HEK293T (cell line): ENCODE measurements at regions not wholly inside any gene's neighbourhood (a gene's known extent, or its start where the extent isn't known, plus 50 kb on each side); places are given as distances from the start of the nearest gene placed in this dataset.

Experiments
- CTCF ChIA-PET: fragments of 350-600 bp; formaldehyde crosslinking; extraction: SDS; loops from one replicate; lab custom pipeline; 2021; ENCODE audit warnings: antibody characterized with exemption, inconsistent platforms; lab: Yijun Ruan, JAX
- POLR2A ChIA-PET: fragments of 350-600 bp; formaldehyde crosslinking; extraction: SDS; loops from one replicate; lab custom pipeline; 2020; ENCODE audit warnings: antibody characterized with exemption, inconsistent platforms; lab: Yijun Ruan, JAX
- DNase-seq: peaks from one replicate; pipeline ENCODE4 v3.0.0; 2012; ENCODE audit warnings: mixed read lengths; ENCODE audit errors: extremely low spot score
- ARNT ChIP-seq: fragments of 450-650 bp; IDR thresholded peaks from 2 replicates; pipeline ENCODE4 v1.6.1; 2017; ENCODE audit warnings: mild to moderate bottlenecking
- BHLHE40 ChIP-seq: fragments of 450-650 bp; IDR thresholded peaks from 2 replicates; pipeline ENCODE4 v1.6.1; 2016; ENCODE audit warnings: mild to moderate bottlenecking, moderate library complexity, borderline replicate concordance
- CTBP1 ChIP-seq: fragments of 450-650 bp; IDR thresholded peaks from 2 replicates; pipeline ENCODE4 v1.6.1; 2016; ENCODE audit warnings: borderline replicate concordance
- ELF4 ChIP-seq: fragments of 450-650 bp; IDR thresholded peaks from 2 replicates; pipeline ENCODE4 v1.6.1; 2017; ENCODE audit warnings: antibody characterized with exemption
- FOXA1 ChIP-seq: fragments of 450-650 bp; IDR thresholded peaks from 2 replicates; pipeline ENCODE4 v1.6.1; 2016; ENCODE audit warnings: mild to moderate bottlenecking
- FOXK2 ChIP-seq: fragments of 450-650 bp; IDR thresholded peaks from 2 replicates; pipeline ENCODE4 v1.6.1; 2016; ENCODE audit warnings: mild to moderate bottlenecking
- FOXM1 ChIP-seq: fragments of 450-650 bp; IDR thresholded peaks from 2 replicates; pipeline ENCODE4 v1.6.1; 2017; ENCODE audit warnings: mild to moderate bottlenecking, borderline replicate concordance
- HDGF ChIP-seq: fragments of 450-650 bp; IDR thresholded peaks from 2 replicates; pipeline ENCODE4 v1.6.1; 2017; ENCODE audit warnings: antibody characterized with exemption, borderline replicate concordance
- L3MBTL2 ChIP-seq: fragments of 450-650 bp; conservative IDR thresholded peaks from 2 replicates; pipeline ENCODE4 v1.6.1; 2016; ENCODE audit warnings: mild to moderate bottlenecking
- LEF1 ChIP-seq: fragments of 450-650 bp; IDR thresholded peaks from 2 replicates; pipeline ENCODE4 v1.6.1; 2017; ENCODE audit warnings: mild to moderate bottlenecking, borderline replicate concordance
- NFRKB ChIP-seq: fragments of 450-650 bp; IDR thresholded peaks from 2 replicates; pipeline ENCODE4 v1.6.1; 2016; ENCODE audit warnings: mild to moderate bottlenecking, moderate library complexity
- SP1 ChIP-seq: fragments of 450-650 bp; IDR thresholded peaks from 2 replicates; pipeline ENCODE4 v1.6.1; 2017
- SUZ12 ChIP-seq: fragments of 450-650 bp; IDR thresholded peaks from 2 replicates; pipeline ENCODE4 v1.6.1; 2016; ENCODE audit warnings: mild to moderate bottlenecking
- TARDBP ChIP-seq: fragments of 450-650 bp; IDR thresholded peaks from 2 replicates; pipeline ENCODE4 v1.6.1; 2016
- ZNF384 ChIP-seq: fragments of 450-650 bp; IDR thresholded peaks from 2 replicates; pipeline ENCODE4 v1.6.1; 2016
- TF ChIP-seq, protein P1 (sequence below): fragments of 450-650 bp; IDR thresholded peaks from 2 replicates; pipeline ENCODE4 v1.6.1; 2016

DNA sequence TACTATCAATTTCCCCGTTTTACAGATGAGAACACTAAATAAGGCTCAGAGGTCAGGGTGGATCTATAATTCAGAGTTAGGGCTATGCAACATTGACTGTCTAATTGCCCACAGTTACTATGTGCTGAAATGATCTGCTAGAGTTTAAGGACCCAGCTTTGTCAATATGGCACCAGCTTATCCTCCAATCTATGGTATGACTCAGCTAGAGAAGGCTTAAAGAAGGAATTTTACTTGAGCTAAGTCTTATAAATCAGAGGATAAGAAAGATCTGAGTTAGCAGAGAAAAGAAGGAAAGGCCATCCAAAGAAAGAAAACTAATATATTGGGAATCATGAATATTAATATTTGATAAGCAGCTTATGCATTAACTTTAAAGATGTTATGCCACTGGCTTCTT is 78.1 kb downstream of the ASB9 start:
- POLR2A ChIA-PET: no interaction called here
- DNase-seq: no peak
- TF ChIP-seq FOXK2 (no peak), ARNT (no peak), FOXA1 (no peak), ZNF384 (no peak)
- CTCF ChIA-PET: no interaction called here

DNA sequence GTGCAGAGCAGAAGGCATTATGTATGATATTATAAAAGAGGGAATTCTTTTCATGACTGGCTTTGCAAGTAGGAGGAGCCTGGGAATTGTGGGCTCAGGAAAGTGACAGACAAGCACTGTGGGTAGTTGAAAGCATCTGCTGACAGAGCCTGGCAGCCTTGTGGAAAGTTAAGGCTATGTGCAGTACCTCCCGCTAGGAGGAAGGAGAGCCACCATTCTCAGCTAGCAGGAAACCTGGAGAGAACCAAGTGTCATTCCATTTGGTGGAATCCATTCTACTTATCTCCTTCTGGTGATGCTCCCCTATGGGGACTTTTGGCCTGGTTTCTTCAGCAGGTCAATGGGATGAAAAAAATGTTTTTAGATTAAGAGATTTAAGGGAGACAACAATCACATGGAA is 81.8 kb downstream of the ASB9 start:
- TF ChIP-seq LEF1 (no peak), L3MBTL2 (no peak), NFRKB (no peak), ELF4 (no peak), FOXM1 (no peak), FOXA1 (no peak), CTBP1 (no peak), SP1 (no peak), TARDBP (no peak), HDGF (no peak), FOXK2 (no peak), ARNT (no peak), SUZ12 (no peak), ZNF384 (no peak), BHLHE40 (no peak)
- TF ChIP-seq, protein P1, sequence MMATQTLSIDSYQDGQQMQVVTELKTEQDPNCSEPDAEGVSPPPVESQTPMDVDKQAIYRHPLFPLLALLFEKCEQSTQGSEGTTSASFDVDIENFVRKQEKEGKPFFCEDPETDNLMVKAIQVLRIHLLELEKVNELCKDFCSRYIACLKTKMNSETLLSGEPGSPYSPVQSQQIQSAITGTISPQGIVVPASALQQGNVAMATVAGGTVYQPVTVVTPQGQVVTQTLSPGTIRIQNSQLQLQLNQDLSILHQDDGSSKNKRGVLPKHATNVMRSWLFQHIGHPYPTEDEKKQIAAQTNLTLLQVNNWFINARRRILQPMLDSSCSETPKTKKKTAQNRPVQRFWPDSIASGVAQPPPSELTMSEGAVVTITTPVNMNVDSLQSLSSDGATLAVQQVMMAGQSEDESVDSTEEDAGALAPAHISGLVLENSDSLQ: no peak
- DNase-seq: peak; percentile 9
- POLR2A ChIA-PET: no interaction called here
- CTCF ChIA-PET: interaction anchor here (0.6 kb wide), 1 partner anchor 262 kb away, joined by 3 read pairs; no protein-coding TSS in a partner anchor

DNA sequence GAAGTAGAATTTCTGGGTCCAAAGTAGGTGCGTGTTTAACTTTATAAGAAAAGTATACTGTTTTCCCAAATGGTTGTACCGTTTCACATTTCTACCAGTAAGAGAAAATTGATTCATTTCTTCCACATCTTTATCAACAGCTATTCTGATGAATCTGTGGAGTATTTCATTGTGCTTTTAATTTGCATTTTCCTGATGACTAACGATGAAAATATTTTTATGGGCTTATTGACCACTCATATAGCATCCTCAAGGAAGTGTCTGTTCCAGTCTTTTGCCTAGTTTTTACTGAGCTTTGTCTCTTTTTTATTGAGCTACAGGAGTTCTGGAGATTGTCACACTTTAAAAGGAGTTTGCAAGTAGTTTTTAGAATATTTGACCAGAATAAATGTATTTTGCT is 92.6 kb downstream of the ASB9 start:
- CTCF ChIA-PET: no interaction called here
- POLR2A ChIA-PET: no interaction called here
- TF ChIP-seq FOXK2 (no peak), BHLHE40 (no peak), L3MBTL2 (no peak)
- no peak for DNase-seq

DNA sequence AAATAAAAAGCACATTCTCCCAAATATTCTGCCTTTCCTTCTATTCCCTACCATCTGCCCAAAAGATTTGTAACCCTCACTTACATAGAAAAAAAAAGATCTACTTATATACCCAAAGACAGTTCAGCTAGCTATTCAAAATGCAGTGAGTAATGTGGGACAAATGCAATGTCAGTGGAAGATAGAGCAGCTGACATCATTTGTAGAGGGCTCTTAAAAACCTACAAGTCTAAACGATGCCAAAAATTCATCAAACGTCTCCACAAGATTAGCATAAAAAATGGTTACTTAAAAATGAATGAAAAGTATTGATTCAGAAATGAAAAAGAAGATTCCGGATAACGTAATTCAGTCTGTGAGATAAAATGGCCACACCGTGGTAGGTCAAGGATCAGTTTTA is 96.5 kb downstream of the ASB9 start:
- TF ChIP-seq L3MBTL2: no peak
- no peak for TF ChIP-seq LEF1
- no peak for TF ChIP-seq SP1
- TF ChIP-seq ZNF384: no peak
- TF ChIP-seq, protein P1: no peak
- TF ChIP-seq CTBP1: no peak
- no peak for TF ChIP-seq ELF4
- CTCF ChIA-PET: no interaction called here
- POLR2A ChIA-PET: no interaction called here
- DNase-seq: no peak

DNA sequence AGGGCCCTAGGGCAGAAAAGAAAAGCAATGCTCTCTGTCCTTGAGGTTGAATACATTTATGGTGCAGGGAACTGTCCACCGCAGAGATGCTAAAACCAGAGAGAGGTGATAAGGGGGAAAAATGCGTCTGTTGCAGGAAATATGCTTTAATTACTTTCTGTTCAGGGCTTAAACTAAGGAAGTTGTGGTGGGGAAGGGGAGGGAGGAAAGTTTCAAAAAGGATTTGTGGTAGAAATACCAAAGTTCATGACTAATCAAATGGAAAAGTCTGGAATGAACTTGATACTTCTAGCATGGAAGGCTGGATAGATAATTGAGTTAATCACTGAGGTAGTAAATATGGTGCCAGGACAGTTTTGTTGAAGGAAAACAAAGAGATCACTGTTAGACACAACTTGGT is 99.0 kb downstream of the ASB9 start:
- no peak for DNase-seq
- ChIA-PET CTCF (no interaction called here), POLR2A (no interaction called here)
- TF ChIP-seq, protein P1: no peak
- TF ChIP-seq SUZ12 (no peak), CTBP1 (no peak), BHLHE40 (no peak), HDGF (no peak), NFRKB (no peak), LEF1 (no peak), SP1 (no peak), L3MBTL2 (no peak), FOXM1 (no peak)

DNA sequence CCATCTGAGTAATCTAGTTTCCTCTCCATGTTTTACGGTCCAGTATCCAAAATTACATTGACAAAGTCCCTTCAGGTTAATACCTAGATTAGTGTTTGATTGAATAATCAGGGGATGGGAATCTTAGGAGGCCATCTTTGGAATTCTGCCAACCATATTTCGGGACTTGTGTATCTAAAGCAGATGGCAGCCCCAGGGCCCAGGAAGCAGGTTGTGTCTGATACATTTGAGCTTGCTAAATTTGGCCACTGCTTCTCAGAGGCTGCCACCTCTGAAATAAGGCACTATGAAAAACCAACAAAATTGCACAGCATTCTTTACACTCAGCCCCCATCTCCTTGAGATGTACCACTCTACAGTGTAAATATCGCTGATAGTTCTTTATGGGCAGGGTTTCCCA is 102.1 kb downstream of the ASB9 start:
- CTCF ChIA-PET: no interaction called here
- POLR2A ChIA-PET: no interaction called here
- TF ChIP-seq FOXA1 (no peak), ARNT (no peak), TARDBP (no peak), SUZ12 (no peak), HDGF (no peak), CTBP1 (no peak), SP1 (no peak), FOXK2 (no peak), ELF4 (no peak), BHLHE40 (no peak), ZNF384 (no peak)
- TF ChIP-seq, protein P1: no peak
- no peak for DNase-seq

DNA sequence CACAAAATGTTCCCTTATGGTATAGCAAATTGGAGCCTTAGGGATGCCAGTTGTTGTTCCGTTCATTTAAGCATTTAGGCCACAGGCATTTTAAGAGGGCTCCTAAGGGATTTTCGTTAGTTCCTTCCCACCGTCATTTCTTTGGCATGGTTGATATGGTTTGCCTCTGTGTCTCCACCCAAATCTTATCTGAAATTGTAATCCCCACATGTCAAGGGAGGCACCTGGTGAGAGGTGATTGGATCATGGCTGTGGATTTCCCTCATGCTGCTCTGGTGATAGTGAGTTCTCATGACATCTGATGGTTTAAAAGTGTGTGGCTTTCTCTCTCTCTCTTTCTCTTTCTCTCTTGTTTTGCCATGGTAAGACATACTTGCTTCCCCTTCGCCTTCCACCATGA is 104.1 kb downstream of the ASB9 start:
- TF ChIP-seq ELF4: no peak
- no peak for TF ChIP-seq CTBP1
- TF ChIP-seq ZNF384: no peak
- TF ChIP-seq HDGF: no peak
- TF ChIP-seq FOXA1: no peak
- no peak for TF ChIP-seq FOXK2
- TF ChIP-seq ARNT: no peak
- TF ChIP-seq NFRKB: no peak
- TF ChIP-seq BHLHE40: no peak
- no peak for TF ChIP-seq LEF1
- TF ChIP-seq L3MBTL2: no peak
- TF ChIP-seq, protein P1: no peak
- TF ChIP-seq TARDBP: no peak
- TF ChIP-seq SUZ12: no peak
- TF ChIP-seq FOXM1: no peak
- TF ChIP-seq SP1: no peak
- POLR2A ChIA-PET: no interaction called here
- CTCF ChIA-PET: no interaction called here
- DNase-seq: no peak
